Astrocyte of the spinal cord (primary cell): ENCODE measurements at regions not wholly inside any gene's neighbourhood (a gene's known extent, or its start where the extent isn't known, plus 50 kb on each side); places are given as distances from the start of the nearest gene placed in this dataset.
"Not testable (repeated sequence)": the region's sequence is repeated elsewhere in the genome, so short reads cannot be mapped to it uniquely, and the experiment has no call there.

Experiments used
- DNase-seq: peaks from one replicate; pipeline ENCODE4 v3.0.0; 2011; ENCODE audit warnings: low read depth, low spot score
- H3K4me3 ChIP-seq: 2 replicates; pipeline ENCODE4 v1.5.1; 2011; ENCODE audit warnings: low read depth, mild to moderate bottlenecking, low read length, moderate library complexity
- CTCF ChIP-seq: IDR thresholded peaks from 2 replicates; pipeline ENCODE4 v1.5.1; 2012; ENCODE audit warnings: low read depth, mild to moderate bottlenecking, low read length, inconsistent platforms
- in situ Hi-C: cut with HindIII; loops from 2 replicates; pipeline ENCODE4 v1.10.0; 2017; ENCODE audit warnings: low sequenced_read_pairs

GRCh38 chr2:2777876-2778275, 446.8 kb upstream of the MYT1L start:
- in situ Hi-C loops, result no loop called here

DNA sequence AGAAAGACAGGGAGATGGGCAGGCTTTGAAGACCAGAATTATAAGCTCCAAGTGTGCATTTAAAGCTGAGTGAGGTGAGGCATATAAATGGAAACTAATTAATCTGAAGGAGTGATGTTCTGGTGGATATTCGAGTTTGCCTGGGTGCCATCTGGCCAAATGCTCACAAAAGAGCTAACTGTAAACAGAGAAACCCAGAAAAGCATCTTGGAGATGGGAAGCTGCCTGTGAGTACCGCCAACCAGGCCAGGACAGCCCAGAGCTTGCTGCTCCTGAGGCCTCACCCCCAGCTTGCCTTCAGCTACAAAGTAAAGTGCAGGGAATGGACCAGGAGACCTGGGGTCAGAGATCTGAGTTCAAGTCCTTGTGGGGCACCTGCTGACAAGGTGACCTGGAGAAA, 446.1 kb upstream of the MYT1L start:
- no peak overlapping the region for H3K4me3 ChIP-seq
- in situ Hi-C loops, result no loop called here
- TF ChIP-seq CTCF, result no peak
- DNase-seq, result no peak

More at GRCh38 chr2:2777876-2778275, 446.8 kb upstream of the MYT1L start:
- H3K4me3 ChIP-seq, result no peak overlapping the region
- no peak for DNase-seq
- no peak for TF ChIP-seq CTCF

- TF ChIP-seq CTCF, result no peak
- in situ Hi-C loops, result no loop called here
- H3K4me3 ChIP-seq, result no peak overlapping the region
- DNase-seq, result no peak
These were observed 443.9 kb upstream of the MYT1L start for GRCh38 chr2:2775018-2775417.

- DNase-seq, result no peak
- in situ Hi-C loops, result no loop called here
- TF ChIP-seq CTCF, result no peak
- H3K4me3 ChIP-seq, result no peak overlapping the region
These were observed 442.6 kb upstream of the MYT1L start for GRCh38 chr2:2773692-2774091.

DNA sequence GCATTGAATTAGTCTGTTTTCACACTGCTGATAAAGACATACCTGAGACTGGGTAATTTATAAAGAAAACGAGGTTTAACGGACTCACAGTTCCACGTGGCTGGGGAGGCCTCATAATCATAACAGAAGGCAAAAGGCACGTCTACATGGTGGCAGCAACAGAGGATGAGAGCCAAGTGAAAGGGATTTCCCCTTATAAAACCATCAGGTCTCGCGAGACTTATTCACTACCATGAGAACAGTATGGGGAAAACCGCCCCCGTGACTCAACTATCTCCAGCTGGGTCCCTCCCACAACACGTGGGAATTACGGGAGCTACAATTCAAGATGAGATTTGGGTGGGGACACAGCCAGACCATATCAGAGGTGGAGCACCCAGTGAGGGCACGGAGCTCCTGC, 442.0 kb upstream of the MYT1L start:
- H3K4me3 ChIP-seq, in situ Hi-C loops, DNase-seq: not testable (repeated sequence)

DNA sequence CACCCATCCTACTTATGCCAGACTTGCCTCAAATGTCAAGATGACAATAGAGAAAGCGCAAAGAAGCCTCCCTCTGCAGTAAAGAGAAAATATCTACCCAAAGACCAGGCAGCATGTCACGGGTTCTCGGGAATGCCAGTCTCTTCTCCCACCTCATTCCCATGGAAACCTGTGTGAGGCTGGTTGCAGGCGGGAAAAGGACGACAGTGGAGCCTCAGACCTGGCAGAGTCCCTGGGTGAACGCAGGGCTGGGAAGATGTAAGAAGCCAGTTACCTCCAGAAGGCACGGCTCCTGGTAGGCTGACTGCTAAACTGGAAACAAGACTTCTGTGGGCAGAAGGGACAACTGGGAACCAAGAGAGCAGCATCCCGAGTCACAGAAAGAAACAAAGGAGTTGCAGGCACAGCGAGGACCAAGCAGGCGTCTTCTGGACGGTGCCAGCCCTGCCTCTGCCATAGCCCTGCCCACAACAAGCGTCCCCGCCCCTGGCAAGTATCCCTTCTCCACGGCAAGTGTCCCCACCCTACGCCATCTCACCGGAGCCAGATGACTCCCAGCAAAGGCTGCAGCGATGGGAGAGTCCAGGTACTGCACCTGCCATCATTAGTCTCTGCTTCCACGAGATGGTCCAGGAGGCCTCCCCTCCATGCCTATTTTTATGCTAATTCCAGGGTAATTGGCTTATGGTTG, 440.8 kb upstream of the MYT1L start:
- no peak overlapping the region for H3K4me3 ChIP-seq
- in situ Hi-C loops, result no loop called here
- TF ChIP-seq CTCF, result no peak
- no peak for DNase-seq

- no peak for TF ChIP-seq CTCF
- no peak for DNase-seq
- in situ Hi-C loops, result no loop called here
- no peak overlapping the region for H3K4me3 ChIP-seq
These were observed 438.7 kb upstream of the MYT1L start for GRCh38 chr2:2769481-2770431.
